Liver (tissue), 3 donors: ENCODE measurements at regions not wholly inside any gene's neighbourhood (a gene's known extent, or its start where the extent isn't known, plus 50 kb on each side); places are given as distances from the start of the nearest gene placed in this dataset.
"Not testable (repeated sequence)": the region's sequence is repeated elsewhere in the genome, so short reads cannot be mapped to it uniquely, and the experiment has no call there.

Experiments used
- ATF3 ChIP-seq: IDR thresholded peaks from 2 replicates; pipeline ENCODE4 v1.6.1; 2016; ENCODE audit warnings: antibody characterized with exemption
- CTCF ChIP-seq: fragments of 150-350 bp; IDR thresholded peaks from 2 replicates; pipeline ENCODE4 v1.5.1; 2017; ENCODE audit warnings: improper control_type of control experiment, low read depth, low read length; ENCODE audit not compliant: missing input control
- EGR1 ChIP-seq, 2 donors: IDR thresholded peaks; 2 replicates each; pipeline ENCODE4 v1.6.1; 2016 to 2018; ENCODE audit warnings: antibody characterized with exemption in 2 of 2, low read depth in 2 of 2
- FOXA1 ChIP-seq: IDR thresholded peaks from 2 replicates; pipeline ENCODE4 v1.6.1; 2016; ENCODE audit warnings: antibody characterized with exemption
- GABPA ChIP-seq, 2 donors: IDR thresholded peaks in 1 of 2; conservative IDR thresholded peaks in 1 of 2; 2 replicates each; pipeline ENCODE4 v1.6.1; 2016; ENCODE audit warnings: antibody characterized with exemption in 2 of 2, mild to moderate bottlenecking in 1 of 2, moderate library complexity in 1 of 2
- HNF4A ChIP-seq, 2 donors: conservative IDR thresholded peaks; 2 replicates each; pipeline ENCODE4 v1.6.1; 2016; ENCODE audit warnings: antibody characterized with exemption in 2 of 2, mild to moderate bottlenecking in 2 of 2
- JUND ChIP-seq, 2 donors: IDR thresholded peaks; 2 replicates each; pipeline ENCODE4 v1.6.1; 2016; ENCODE audit warnings: antibody characterized with exemption in 2 of 2
- MAX ChIP-seq: IDR thresholded peaks from 2 replicates; pipeline ENCODE4 v1.6.1; 2016; ENCODE audit warnings: antibody characterized with exemption
- NR2F2 ChIP-seq: IDR thresholded peaks from 2 replicates; pipeline ENCODE4 v1.6.1; 2016; ENCODE audit warnings: antibody characterized with exemption
- RAD21 ChIP-seq, 2 donors: IDR thresholded peaks; 2 replicates each; pipeline ENCODE4 v1.6.1; 2016; ENCODE audit warnings: antibody characterized with exemption in 2 of 2, mild to moderate bottlenecking in 2 of 2
- REST ChIP-seq: IDR thresholded peaks from 2 replicates; pipeline ENCODE4 v1.6.1; 2016; ENCODE audit warnings: antibody characterized with exemption, mild to moderate bottlenecking
- SP1 ChIP-seq: IDR thresholded peaks from 2 replicates; pipeline ENCODE4 v1.6.1; 2018; ENCODE audit warnings: antibody characterized with exemption, mild to moderate bottlenecking
- YY1 ChIP-seq: IDR thresholded peaks from 2 replicates; pipeline ENCODE4 v1.6.1; 2016; ENCODE audit warnings: antibody characterized with exemption, mild to moderate bottlenecking
- ZBTB33 ChIP-seq: IDR thresholded peaks from 2 replicates; pipeline ENCODE4 v1.6.1; 2016; ENCODE audit warnings: antibody characterized with exemption
- donor health status: healthy.
- donor health status: healthy.

- not testable (repeated sequence) for TF ChIP-seq CTCF; EGR1 (IDR thresholded peaks at IDR 0.05; ENCODE audit: low read depth in 2 of 2); RAD21 (IDR thresholded peaks at IDR 0.05); REST; YY1; NR2F2; MAX; ATF3; SP1; ZBTB33; JUND (IDR thresholded peaks at IDR 0.05); HNF4A (conservative IDR thresholded peaks at IDR 0.05); GABPA (IDR thresholded peaks at IDR 0.05 in 1 of 2, conservative IDR thresholded peaks at IDR 0.05 in 1 of 2); FOXA1
Measured at GRCh38 chr20:29447517-29448484, 1809.7 kb upstream of the DEFB115 start.
